ENCODE measurements at regions not wholly inside any gene's neighbourhood (a gene's known extent, or its start where the extent isn't known, plus 50 kb on each side); places are given as distances from the start of the nearest gene placed in this dataset.

DNA sequence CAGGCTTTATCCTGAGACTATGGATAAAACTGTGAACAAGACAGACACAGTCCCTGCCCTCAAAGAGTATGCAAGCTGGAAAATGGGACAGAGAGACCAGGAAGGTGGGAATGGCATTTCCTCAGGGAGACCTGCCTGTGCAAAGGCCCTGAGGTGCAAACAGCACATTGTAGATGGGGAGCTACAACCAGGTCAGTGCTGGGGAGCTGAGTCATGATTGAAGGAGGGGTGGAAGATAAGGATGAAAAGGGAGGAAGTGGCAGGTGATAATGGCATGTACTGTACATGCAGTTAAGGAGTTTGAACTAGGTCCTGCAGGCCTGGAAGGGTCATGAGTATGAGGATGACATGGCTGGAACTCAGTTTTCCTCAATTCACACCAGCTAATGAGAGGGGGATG, 75.5 kb upstream of the BOD1 start:
- no peak for DNase-seq

DNA sequence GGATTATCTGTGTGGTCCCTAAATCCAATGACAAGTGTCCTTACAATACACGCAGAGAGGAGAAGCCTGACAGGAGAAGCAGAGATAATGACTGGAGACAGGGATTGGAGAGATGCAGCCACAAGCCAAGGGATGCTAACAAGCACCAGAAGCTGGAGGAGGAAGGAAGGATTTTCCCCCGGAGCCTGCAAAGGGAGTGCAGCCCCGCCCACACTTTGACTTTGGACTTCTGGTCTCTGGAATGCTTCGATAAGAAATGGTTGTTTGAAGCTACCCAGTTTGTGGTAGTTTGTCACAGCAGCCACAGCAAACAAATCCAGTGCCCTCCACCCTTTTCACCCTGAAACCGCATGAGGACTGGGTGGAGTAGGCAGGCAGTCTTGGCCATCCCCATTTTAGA, 77.2 kb upstream of the BOD1 start:
- no peak for DNase-seq

DNA sequence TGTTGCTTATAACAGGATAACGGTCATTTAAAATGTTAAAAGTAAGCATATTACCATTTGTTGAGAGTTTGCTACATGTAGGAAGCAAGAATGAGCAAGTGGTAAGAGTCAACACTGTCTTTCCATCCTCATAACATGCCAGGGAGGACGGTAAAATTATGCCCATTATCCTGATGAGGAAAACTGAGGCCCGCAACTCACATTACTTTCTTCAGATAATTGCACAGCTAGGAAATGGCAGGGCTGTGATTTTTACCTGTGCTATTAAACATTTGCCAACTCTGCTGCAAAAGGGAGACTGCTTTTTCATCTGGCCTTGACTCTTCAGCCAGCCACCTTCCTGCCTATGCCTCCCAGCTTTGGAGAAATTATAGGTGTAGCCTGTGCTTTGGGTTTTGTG, 79.8 kb upstream of the BOD1 start:
- no peak for DNase-seq

DNA sequence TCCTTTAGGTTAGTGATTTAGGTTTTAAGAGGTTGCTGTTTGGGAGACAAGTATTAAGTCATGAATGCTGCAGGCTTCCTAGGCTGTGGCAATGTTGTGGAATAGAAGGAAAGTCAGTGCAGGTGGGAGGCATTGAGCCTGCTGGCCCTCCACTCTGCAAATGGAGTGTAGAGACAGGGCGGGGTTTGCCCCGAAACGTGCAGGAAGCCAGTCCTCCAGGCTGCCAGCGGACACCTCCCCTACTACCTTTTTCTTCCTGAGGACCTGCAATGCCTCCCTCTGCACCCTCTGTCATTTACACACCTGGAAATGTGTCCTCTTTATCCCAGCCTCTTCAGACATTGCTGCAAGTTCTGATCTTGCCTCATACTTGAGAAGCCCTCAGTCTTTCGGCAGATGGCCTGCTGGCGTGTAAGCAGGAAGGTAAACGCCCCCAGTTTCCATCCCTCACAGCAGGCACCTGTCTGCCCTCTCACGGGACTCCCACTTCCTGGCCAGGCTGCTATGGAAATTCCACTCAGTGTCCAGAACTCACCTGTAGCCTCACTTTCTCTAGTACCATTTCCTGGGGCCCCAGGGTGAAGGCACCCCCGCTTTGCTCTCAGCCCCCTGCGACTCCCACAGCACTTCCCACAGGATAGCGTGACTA, 81.6 kb upstream of the BOD1 start:
- DNase-seq = peak; percentile 7 to 76

DNA sequence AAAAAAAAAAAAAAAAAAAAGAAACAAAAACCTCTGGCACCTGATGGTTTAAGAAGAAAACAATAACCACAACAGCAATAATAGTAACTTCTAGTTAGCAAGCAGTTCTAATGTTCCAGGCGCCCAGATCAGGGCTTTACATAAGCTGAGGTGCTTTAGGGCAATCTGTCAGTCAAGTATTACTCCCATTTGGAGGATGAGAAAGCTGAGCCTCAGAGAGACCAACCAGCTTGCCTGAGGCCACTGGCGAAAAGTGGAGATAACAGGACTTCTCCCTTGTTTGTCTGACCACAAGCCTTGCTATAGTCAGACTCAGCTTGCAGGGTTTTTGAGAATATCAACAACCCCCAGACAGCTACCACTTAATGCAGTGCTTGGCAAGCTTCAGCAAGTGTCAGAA, 83.5 kb upstream of the BOD1 start:
- peak in 1 of 2 experiments; percentile 8 for DNase-seq

DNA sequence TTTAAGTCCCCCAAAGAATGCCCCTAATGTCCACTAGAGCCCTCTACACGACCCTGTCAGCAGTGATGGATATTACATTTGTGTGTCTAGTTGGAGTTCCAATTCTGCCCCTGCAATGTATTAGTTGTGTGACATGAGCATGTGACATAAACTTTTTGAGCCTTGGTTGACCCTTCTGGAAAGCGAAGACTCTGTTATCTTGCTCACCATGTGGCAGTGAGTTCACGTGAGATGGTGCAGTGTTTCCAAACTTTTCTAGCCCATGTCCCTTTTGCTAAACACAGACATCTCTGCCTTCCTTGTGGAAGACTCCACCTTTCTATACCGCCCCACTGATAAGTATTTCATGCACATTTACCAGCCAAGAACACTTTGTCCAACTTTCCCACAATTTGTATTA, 87.0 kb upstream of the BOD1 start:
- DNase-seq = no peak

DNA sequence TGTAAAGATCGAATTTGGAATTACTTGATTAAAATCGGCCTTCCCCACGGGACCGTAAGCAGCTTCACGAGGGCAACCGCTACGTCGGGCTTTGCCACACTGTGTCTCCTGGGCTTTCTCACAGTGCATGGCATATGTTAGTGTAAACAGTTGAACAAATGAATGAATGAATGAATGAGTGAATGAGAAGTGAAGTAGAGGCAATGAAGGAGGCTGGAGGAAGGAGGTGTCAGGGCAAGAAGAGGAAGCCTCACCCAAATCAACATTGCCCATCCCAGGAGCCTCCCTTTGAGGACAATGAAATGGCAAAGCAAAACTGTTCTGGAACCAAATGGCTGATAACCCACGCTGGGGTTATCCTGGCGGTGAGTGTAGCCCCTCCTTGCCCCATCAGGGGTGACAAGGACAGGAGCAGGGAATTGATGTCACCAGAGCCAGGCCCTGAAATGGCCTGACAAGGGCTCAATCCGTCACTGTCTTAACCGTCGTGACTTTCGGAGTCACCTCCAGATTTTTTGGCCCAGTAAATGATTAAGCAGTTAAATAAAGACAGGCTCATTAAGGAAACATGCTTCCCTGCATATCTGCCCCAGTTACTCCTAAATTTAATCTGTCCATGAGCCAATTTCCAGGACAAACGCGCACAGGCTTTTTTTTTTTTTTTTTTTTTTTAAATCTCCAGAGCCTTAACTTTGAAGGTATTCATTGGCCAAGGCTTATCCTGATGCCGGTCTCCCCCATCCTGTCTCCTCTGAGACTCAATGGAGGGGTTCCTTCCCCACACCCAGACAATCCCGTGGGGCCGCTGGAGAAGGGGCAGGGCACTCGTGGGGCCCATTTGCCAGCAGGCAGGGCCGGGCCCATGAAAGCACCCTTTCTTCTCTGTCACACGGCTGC, 88.4 kb upstream of the BOD1 start:
- DNase-seq = no peak

GRCh38 chr5:173705512-173706044, 89.1 kb upstream of the BOD1 start:
- no peak for DNase-seq

DNA sequence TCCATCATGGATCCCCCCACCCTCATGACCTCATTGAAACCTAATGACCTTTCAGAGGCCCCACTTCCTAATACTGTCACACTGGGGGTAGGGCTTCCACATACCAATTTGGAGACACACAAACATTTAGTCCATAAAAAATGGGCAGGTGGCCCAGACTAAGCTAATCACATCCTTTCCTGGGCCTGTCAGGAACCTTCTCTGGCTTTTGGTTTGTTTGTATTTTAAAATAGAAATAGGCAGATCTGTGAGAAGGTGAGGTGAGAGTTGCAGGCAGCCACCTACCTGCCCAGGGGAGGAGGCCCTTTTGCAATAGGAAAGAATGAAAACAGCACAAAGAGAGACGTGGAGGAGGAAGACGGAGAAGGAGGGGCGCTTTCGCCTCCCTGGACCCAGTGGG, 90.2 kb upstream of the BOD1 start:
- no peak for DNase-seq

DNA sequence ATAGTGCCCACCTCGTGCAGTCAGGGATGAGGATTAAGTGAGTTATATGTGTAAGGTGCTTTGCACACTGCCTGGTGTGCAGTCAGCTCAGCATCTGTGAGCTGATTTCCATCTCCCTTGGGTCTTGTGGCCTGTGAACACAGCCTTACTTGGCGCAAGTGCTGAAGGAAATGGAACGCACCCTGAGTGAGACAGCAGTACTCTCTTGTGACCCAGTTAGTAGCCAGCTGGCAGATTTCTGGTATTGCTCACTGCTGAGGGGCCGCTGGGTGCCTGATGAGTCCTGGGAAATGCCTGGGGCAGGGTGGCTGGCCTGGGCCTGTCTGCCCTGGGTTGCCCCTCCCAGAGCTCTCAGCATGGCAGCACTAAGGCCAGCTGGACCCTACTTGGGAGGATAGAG, 90.9 kb upstream of the BOD1 start:
- peak in 1 of 2 experiments; percentile 47 for DNase-seq

GRCh38 chr5:173709145-173709544, 92.7 kb upstream of the BOD1 start:
- DNase-seq = no peak

GRCh38 chr5:173709761-173710160, 93.3 kb upstream of the BOD1 start:
- DNase-seq = no peak

GRCh38 chr5:173710528-173710927, 94.1 kb upstream of the BOD1 start:
- no peak for DNase-seq

DNA sequence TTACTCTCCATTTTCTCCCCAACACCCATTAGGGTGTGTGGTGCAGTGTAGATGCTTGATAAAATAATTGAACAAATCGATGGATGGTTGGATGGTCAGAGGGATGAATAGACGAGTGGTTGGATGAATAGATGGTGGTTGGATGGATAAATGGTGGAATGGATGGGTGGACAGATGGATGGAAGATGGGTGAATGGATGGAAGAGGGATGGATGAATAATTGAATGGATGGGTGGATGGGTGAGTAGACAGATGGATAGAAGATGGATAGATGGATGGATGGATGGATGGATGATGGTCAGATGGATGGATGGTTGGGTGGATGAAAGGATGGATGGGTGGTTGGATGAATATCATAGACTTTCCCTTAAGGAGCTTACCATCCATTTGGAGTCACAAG, 95.0 kb upstream of the BOD1 start:
- no peak for DNase-seq

- no peak for DNase-seq
Observed at GRCh38 chr5:173712609-173713175, 96.2 kb upstream of the BOD1 start.

DNA sequence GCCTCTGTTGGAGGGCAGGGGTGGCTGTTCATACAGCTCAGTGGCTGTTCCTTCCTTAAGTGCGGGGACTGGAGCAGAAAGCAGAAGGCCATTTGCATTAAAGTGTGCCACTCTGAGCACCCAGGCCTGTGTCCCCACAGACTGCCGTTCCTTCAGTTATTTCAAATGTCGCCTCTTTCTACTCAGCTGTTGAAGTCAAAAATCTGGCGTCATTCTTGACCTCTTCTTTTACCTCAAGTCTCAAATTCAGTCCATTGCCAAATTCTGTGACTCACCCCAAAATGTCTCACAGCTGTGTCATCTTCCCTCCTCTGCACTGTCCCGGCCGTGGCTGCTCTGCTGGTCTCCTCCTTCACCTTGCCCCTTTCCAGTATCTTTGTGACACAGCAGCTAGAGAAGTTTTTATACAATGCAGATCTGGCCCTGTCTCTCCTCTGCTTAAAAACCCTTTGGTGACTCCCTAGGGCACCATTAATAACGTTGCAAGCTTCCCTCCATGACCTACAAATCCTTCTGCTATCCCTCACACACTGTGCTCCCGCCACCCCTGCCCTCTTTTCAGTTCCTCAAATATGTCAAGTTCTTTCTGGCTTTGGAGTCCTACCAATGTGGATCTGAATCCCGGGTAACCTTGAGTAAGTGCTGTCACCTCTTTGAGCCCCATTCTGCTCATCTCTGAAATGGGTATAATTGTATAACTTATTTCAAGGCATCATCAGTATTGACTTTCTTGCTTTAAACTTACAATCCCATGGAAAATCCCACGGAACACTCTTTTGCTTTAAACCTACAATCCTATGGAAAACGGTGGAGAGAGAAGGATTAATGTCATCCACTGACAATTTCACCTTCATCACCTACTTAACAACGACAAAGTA, 98.3 kb upstream of the BOD1 start:
- DNase-seq = no peak

- DNase-seq = no peak
Observed at GRCh38 chr5:173715607-173716006, 99.2 kb upstream of the BOD1 start.

DNA sequence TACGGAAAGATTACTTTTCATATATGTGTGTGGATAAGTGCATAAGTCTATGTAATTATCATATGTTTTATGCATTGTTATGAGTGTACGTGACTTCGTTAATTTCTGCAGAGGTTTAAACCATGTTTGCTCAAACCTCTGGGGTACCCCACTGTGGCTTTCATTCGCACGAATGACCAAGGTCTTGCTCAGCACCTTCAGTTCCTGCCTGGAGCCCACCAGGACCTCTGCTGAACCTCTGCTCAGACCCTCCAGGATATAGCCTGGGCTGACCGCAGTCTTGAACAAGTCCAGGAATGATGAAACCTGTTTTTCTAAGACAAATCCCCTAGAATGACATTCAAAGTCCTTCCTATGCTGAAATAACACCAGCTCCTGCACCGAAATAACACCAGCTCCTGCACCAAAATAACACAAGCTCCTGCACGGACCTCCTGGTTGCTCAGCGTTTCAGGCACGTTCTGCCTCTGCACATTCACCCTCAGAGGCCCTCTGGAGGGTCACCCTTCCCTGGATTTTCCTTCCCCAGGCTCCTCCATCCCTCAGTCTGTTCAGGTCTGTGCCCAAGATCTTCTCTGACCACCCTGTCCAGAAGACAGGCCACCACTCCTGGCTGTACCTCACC, 99.7 kb upstream of the BOD1 start:
- DNase-seq = no peak

DNA sequence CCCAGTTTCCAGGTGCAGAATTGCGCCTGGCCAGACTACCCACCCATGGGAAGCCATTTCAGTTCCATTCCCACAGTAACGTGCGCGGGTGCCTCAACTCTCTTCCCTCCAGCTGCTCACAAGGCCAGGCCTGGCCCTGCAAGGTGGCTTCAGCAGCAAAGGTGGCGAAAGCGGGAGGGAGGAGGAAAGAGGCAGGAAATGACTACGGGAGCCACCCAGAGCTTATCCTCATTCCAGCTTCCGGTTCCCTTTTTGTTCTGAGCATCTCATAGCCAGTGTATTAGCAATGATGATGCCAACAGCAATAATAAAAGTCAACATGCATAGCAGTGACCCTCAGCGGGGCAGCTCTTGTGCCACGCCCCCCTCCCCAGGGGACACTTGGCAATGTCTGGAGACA, 101.5 kb upstream of the BOD1 start:
- DNase-seq = no peak

DNA sequence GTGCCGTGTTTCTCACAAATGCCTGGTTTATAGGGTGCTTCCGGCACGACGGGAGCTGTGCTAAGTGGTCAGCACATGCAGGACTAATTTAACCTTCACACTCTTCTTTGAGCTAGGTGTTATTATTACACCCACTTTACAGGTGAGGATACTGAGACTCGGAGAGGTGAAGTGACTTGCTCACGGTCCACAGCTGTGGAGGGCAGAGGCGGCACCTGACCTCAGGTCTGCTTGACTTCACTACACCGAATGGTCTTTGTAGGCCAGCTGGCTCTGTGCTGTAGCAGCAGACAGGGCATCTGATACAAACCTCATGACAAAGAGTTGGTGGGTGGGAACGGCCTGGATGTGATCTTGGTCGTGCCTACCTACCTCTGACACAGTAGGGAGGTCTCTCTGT, 102.0 kb upstream of the BOD1 start:
- no peak for DNase-seq

- peak in 1 of 2 experiments; percentile 61 for DNase-seq
Observed at GRCh38 chr5:173719731-173720082, 103.3 kb upstream of the BOD1 start.

DNA sequence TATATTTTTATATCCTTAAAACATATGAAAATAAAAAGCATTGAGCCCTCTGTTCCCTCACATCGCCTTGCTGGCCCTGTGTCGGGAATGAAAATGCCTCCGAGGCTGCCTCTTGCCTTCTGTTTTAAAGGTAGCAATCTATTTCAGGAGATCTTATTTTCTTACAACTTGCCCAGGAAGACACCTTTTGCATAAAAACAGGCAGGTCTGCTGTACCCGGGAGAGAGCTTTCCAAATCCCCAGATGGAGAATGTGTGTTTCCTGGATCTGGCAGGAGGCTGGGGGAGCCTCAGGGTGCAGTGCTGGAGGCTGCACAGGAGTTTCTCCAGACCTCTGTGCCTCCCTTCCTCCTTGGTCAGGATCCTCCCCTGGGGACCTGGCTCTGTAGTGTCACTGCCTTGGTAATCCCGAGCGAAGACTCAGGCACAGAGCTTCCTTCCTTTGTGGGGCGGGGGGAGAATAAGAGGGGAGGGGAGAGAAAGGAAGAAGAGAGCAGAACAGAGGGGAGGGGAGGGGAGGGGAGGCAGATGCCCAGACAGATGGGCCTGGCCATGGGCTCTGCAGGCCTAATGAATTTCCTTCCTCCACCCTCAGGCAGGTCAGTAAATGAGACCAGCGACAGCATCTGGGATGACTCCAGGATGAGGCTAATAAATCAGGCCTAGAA, 104.0 kb upstream of the BOD1 start:
- peak; percentile 91 to 92 for DNase-seq
